ENCODE measurements at regions not wholly inside any gene's neighbourhood (a gene's known extent, or its start where the extent isn't known, plus 50 kb on each side); places are given as distances from the start of the nearest gene placed in this dataset.

GRCh38 chr17:62149961-62150360 is 84.9 kb upstream of the MED13 start (continued):
- TF ChIP-seq ZNF138 (CRISPR knock-in tag; conservative IDR thresholded peaks at IDR 0.05): no peak
- no peak for TF ChIP-seq SOX15 (CRISPR knock-in tag; IDR thresholded peaks at IDR 0.05)
- no peak for TF ChIP-seq CREM (CRISPR knock-in tag; IDR thresholded peaks at IDR 0.05)
- TF ChIP-seq GABPB1 (CRISPR knock-in tag; IDR thresholded peaks at IDR 0.05): no peak
- TF ChIP-seq CTCF (IDR thresholded peaks at IDR 0.05): no peak
- no peak for TF ChIP-seq AFF4 (CRISPR knock-in tag; IDR thresholded peaks at IDR 0.05; ENCODE audit: borderline replicate concordance)

- ChIA-PET POLR2A (no interaction called here), CTCF (interaction anchor here (0.8 kb wide), 1 partner anchor 38 kb away, joined by 4 read pairs; no protein-coding TSS in a partner anchor)
- peaks cover 16% of the 10 kb centered on the region for H3K4me1 Mint-ChIP-seq
- no peak for DNase-seq (ENCODE audit: low spot score)
- peaks cover 3% of the 10 kb centered on the region; the same call in 1 of the 2 replicates for H3K36me3 Mint-ChIP-seq
- H3K27ac Mint-ChIP-seq: no peak overlapping the region
- no peak for TF ChIP-seq ZNF263 (CRISPR knock-in tag; IDR thresholded peaks at IDR 0.05; ENCODE audit: low read depth)
- no peak for TF ChIP-seq NR1H2 (CRISPR knock-in tag; IDR thresholded peaks at IDR 0.05)
- no peak for TF ChIP-seq AFF4 (CRISPR knock-in tag; IDR thresholded peaks at IDR 0.05; ENCODE audit: borderline replicate concordance)
- TF ChIP-seq, protein P1, sequence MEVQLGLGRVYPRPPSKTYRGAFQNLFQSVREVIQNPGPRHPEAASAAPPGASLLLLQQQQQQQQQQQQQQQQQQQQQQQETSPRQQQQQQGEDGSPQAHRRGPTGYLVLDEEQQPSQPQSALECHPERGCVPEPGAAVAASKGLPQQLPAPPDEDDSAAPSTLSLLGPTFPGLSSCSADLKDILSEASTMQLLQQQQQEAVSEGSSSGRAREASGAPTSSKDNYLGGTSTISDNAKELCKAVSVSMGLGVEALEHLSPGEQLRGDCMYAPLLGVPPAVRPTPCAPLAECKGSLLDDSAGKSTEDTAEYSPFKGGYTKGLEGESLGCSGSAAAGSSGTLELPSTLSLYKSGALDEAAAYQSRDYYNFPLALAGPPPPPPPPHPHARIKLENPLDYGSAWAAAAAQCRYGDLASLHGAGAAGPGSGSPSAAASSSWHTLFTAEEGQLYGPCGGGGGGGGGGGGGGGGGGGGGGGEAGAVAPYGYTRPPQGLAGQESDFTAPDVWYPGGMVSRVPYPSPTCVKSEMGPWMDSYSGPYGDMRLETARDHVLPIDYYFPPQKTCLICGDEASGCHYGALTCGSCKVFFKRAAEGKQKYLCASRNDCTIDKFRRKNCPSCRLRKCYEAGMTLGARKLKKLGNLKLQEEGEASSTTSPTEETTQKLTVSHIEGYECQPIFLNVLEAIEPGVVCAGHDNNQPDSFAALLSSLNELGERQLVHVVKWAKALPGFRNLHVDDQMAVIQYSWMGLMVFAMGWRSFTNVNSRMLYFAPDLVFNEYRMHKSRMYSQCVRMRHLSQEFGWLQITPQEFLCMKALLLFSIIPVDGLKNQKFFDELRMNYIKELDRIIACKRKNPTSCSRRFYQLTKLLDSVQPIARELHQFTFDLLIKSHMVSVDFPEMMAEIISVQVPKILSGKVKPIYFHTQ (CRISPR knock-in tag; IDR thresholded peaks at IDR 0.05): no peak
- TF ChIP-seq ZBTB21 (CRISPR knock-in tag; IDR thresholded peaks at IDR 0.05; ENCODE audit: borderline replicate concordance): no peak
- TF ChIP-seq PRRX2 (CRISPR knock-in tag; IDR thresholded peaks at IDR 0.05): no peak
- TF ChIP-seq, protein P2, sequence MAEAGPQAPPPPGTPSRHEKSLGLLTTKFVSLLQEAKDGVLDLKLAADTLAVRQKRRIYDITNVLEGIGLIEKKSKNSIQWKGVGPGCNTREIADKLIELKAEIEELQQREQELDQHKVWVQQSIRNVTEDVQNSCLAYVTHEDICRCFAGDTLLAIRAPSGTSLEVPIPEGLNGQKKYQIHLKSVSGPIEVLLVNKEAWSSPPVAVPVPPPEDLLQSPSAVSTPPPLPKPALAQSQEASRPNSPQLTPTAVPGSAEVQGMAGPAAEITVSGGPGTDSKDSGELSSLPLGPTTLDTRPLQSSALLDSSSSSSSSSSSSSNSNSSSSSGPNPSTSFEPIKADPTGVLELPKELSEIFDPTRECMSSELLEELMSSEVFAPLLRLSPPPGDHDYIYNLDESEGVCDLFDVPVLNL (CRISPR knock-in tag; IDR thresholded peaks at IDR 0.05; ENCODE audit: borderline replicate concordance, low read depth): no peak
- H3K9me3 Mint-ChIP-seq: peaks cover 11% of the 10 kb centered on the region
- H3K4me3 Mint-ChIP-seq: no peak overlapping the region
- no peaks in the 10 kb centered on the region for H3K27me3 Mint-ChIP-seq (ENCODE audit: low read depth)
- no peak for ATAC-seq
These were observed 82.2 kb upstream of the MED13 start for GRCh38 chr17:62147284-62147683.

Measured in WTC11 (cell line).